K562 (cell line): ENCODE measurements at regions not wholly inside any gene's neighbourhood (a gene's known extent, or its start where the extent isn't known, plus 50 kb on each side); places are given as distances from the start of the nearest gene placed in this dataset.

Experiments
- BCOR ChIP-seq: fragments of 450-650 bp; IDR thresholded peaks from 2 replicates; pipeline ENCODE4 v1.6.1; 2016
- HCFC1 ChIP-seq: IDR thresholded peaks from 2 replicates; pipeline ENCODE4 v1.6.1; 2012; ENCODE audit warnings: low read depth, low read length, improper control_type of control experiment
- MXI1 ChIP-seq: IDR thresholded peaks from 2 replicates; pipeline ENCODE4 v1.6.1; 2011; ENCODE audit warnings: low read depth, mild to moderate bottlenecking, improper control_type of control experiment, low read length
- NKRF ChIP-seq: fragments of 450-650 bp; IDR thresholded peaks from 2 replicates; pipeline ENCODE4 v1.6.1; 2016; ENCODE audit warnings: borderline replicate concordance
- POLR2A ChIP-seq: fragments of 450-650 bp; conservative IDR thresholded peaks from 2 replicates; pipeline ENCODE4 v1.6.1; 2016
- RAD51 ChIP-seq: fragments of 450-650 bp; IDR thresholded peaks from 2 replicates; pipeline ENCODE4 v1.7.1; 2016; ENCODE audit warnings: low read depth, mild to moderate bottlenecking, borderline replicate concordance
- SMARCC2 ChIP-seq: fragments of 450-650 bp; IDR thresholded peaks from 2 replicates; pipeline ENCODE4 v1.6.1; 2017; ENCODE audit warnings: antibody characterized with exemption, moderate library complexity, mild to moderate bottlenecking, low read depth
- ZFP30 ChIP-seq: fragments of 250-450 bp; sonication (Bioruptor Pico); IDR thresholded peaks from 2 replicates; pipeline ENCODE4 v1.8.0; 2022; ENCODE audit warnings: moderate library complexity, mild to moderate bottlenecking, inconsistent platforms, borderline replicate concordance
- ZNF436 ChIP-seq: fragments of 250-450, 450-650 bp; sonication (Bioruptor Pico); formaldehyde crosslinking; IDR thresholded peaks from 2 replicates; pipeline ENCODE4 v1.7.0; 2020; ENCODE audit warnings: mild to moderate bottlenecking
- ZNF561 ChIP-seq: fragments of 450-650 bp; formaldehyde crosslinking; conservative IDR thresholded peaks from 2 replicates; pipeline ENCODE4 v1.4.0; 2020; ENCODE audit warnings: mild to moderate bottlenecking, moderate library complexity
- ZNF592 ChIP-seq: fragments of 450-650 bp; IDR thresholded peaks from 2 replicates; pipeline ENCODE4 v1.6.1; 2017; ENCODE audit warnings: antibody characterized with exemption, mild to moderate bottlenecking
- ZNF740 ChIP-seq, 3 experiments: fragments of 200-800 bp in 1 of 3; sonication (Bioruptor generic) in 1 of 3; sonication (generic) in 1 of 3; formaldehyde crosslinking in 1 of 3; IDR thresholded peaks; 2 replicates each; pipeline versions ENCODE4 v1.6.1 to v1.8.0; 2016 to 2022; ENCODE audit warnings: mild to moderate bottlenecking in 2 of 3, missing compliant biosample characterization in 2 of 3, missing genetic modification characterization in 2 of 3, missing genetic modification reagents in 1 of 3
- TF ChIP-seq, protein P1 (sequence below): fragments of 450-650 bp; IDR thresholded peaks from 2 replicates; pipeline ENCODE4 v1.7.0; 2016; ENCODE audit warnings: borderline replicate concordance
- TF ChIP-seq, protein P2 (sequence below): fragments of 150-350 bp; IDR thresholded peaks from 2 replicates; pipeline ENCODE4 v1.6.1; 2014; ENCODE audit warnings: low read depth, mild to moderate bottlenecking, low read length, borderline replicate concordance

DNA sequence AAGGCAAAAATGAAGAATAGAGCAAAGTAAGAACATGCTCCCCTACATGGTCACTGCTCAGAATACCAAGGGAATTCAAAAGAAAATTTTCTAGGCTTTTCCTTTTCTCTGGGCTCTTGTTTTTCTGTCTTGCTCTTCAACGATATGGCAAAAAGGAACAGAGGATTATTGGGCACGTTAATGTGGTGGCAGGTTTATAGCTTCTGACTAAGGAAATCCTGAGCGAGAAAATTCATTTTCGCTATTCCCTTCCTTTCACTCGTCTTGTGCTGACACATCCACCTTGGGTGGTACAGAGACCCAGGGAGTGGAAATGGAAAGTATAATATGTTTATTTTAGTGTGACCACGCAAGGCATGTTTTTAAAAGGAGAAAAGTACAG lies 132.8 kb downstream of the TRIM27 start (continued):
- TF ChIP-seq NKRF (no peak), MXI1 (no peak), ZNF740 (CRISPR knock-in tag; IDR thresholded peaks at IDR 0.05) (no peak), ZNF740 (tag; IDR thresholded peaks at IDR 0.05) (no peak), ZNF592 (0 out of 2 replicates have a peak, but pooled peaks have one; percentile 15), RAD51 (no peak), ZFP30 (CRISPR knock-in tag) (no peak), POLR2A (no peak), HCFC1 (no peak), ZNF436 (CRISPR knock-in tag) (no peak), SMARCC2 (peak; percentile 50; the same call in 1 of the 2 replicates), BCOR (no peak), ZNF561 (CRISPR knock-in tag) (no peak)
- TF ChIP-seq, protein P1, sequence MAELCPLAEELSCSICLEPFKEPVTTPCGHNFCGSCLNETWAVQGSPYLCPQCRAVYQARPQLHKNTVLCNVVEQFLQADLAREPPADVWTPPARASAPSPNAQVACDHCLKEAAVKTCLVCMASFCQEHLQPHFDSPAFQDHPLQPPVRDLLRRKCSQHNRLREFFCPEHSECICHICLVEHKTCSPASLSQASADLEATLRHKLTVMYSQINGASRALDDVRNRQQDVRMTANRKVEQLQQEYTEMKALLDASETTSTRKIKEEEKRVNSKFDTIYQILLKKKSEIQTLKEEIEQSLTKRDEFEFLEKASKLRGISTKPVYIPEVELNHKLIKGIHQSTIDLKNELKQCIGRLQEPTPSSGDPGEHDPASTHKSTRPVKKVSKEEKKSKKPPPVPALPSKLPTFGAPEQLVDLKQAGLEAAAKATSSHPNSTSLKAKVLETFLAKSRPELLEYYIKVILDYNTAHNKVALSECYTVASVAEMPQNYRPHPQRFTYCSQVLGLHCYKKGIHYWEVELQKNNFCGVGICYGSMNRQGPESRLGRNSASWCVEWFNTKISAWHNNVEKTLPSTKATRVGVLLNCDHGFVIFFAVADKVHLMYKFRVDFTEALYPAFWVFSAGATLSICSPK = no peak
- TF ChIP-seq, protein P2, sequence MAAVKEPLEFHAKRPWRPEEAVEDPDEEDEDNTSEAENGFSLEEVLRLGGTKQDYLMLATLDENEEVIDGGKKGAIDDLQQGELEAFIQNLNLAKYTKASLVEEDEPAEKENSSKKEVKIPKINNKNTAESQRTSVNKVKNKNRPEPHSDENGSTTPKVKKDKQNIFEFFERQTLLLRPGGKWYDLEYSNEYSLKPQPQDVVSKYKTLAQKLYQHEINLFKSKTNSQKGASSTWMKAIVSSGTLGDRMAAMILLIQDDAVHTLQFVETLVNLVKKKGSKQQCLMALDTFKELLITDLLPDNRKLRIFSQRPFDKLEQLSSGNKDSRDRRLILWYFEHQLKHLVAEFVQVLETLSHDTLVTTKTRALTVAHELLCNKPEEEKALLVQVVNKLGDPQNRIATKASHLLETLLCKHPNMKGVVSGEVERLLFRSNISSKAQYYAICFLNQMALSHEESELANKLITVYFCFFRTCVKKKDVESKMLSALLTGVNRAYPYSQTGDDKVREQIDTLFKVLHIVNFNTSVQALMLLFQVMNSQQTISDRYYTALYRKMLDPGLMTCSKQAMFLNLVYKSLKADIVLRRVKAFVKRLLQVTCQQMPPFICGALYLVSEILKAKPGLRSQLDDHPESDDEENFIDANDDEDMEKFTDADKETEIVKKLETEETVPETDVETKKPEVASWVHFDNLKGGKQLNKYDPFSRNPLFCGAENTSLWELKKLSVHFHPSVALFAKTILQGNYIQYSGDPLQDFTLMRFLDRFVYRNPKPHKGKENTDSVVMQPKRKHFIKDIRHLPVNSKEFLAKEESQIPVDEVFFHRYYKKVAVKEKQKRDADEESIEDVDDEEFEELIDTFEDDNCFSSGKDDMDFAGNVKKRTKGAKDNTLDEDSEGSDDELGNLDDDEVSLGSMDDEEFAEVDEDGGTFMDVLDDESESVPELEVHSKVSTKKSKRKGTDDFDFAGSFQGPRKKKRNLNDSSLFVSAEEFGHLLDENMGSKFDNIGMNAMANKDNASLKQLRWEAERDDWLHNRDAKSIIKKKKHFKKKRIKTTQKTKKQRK = no peak
